ENCODE measurements at regions not wholly inside any gene's neighbourhood (a gene's known extent, or its start where the extent isn't known, plus 50 kb on each side); places are given as distances from the start of the nearest gene placed in this dataset.

- no peaks in the 10 kb centered on the region for H3K79me2 ChIP-seq (ENCODE audit: control insufficient read depth in 1 of 2, insufficient read depth in 2 of 2, low read length in 2 of 2)
- H2BK12ac ChIP-seq (ENCODE audit: low read depth, low read length): no peak overlapping the region
- no peak overlapping the region for H3K56ac ChIP-seq (replicated peaks; ENCODE audit: insufficient read length, low read depth, low read length)
- no peaks in the 10 kb centered on the region for H3K36me3 ChIP-seq (ENCODE audit: control insufficient read depth in 2 of 4, insufficient read depth in 4 of 4, low read length in 3 of 4)
- ChIA-PET POLR2A (ENCODE audit: partially characterized antibody) (no interaction called here), CTCF (ENCODE audit: partially characterized antibody) (interaction anchor here (0.5 to 2.6 kb wide), 8 partner anchors 9 to 251 kb away, joined by 3 to 15 read pairs (median 3); partner anchors contain the start of gene IL6)
- H2BK15ac ChIP-seq (ENCODE audit: low read length): no peak overlapping the region
- H2AFZ ChIP-seq (ENCODE audit: low read length): no peak overlapping the region
- no peak overlapping the region for H2AK5ac ChIP-seq (ENCODE audit: low read depth, low read length)
- H4K8ac ChIP-seq (ENCODE audit: extremely low read depth, insufficient read depth, low read length): no peak overlapping the region
- H2BK5ac ChIP-seq (ENCODE audit: low read depth, low read length): no peak overlapping the region
- H4K5ac ChIP-seq (ENCODE audit: insufficient read length, low read depth, low read length): no peak overlapping the region
- H3K9me3 ChIP-seq (ENCODE audit: insufficient read depth in 2 of 2, low read depth in 1 of 2, low read length in 1 of 2): peaks cover under 1 to 4% of the 10 kb centered on the region in 2 experiments; a peak in 1 of 4 replicates
- no peak for DNase-seq (ENCODE audit: low read depth in 1 of 2, low spot score in 2 of 2)
- no peak overlapping the region for H4K91ac ChIP-seq (replicated peaks; ENCODE audit: insufficient read length, low read length)
- no peak overlapping the region for H2BK20ac ChIP-seq (ENCODE audit: low read length)
- no peak for FAIRE-seq
- 86% methylated on average over 5 of the region's 5 CpGs; no CpG with 5 or more reads in 1 of the 2 experiments for WGBS, 2 experiments (ENCODE audit: extremely low coverage in 1 of 2, insufficient coverage in 1 of 2, insufficient read length in 1 of 2, insufficient replicate concordance in 2 of 2, low coverage in 1 of 2, low lambda C conversion rate in 2 of 2, missing lambda C conversion rate in 1 of 2)
- no peak overlapping the region for H3K9ac ChIP-seq (replicated peaks in 1 of 4; ENCODE audit: extremely low read depth in 1 of 4, low read depth in 3 of 4, low read length in 3 of 4)
- H3K27ac ChIP-seq (ENCODE audit: low read depth, low read length): no peak overlapping the region
- H3K4ac ChIP-seq (replicated peaks; ENCODE audit: insufficient read length, low read depth, low read length): no peak overlapping the region
- H3K27me3 ChIP-seq (replicated peaks in 1 of 4; ENCODE audit: control insufficient read depth in 3 of 4, extremely low read depth in 1 of 4, insufficient read depth in 3 of 4, low read length in 3 of 4): no peaks in the 10 kb centered on the region
- H3K23ac ChIP-seq (ENCODE audit: insufficient read length): no peak overlapping the region
- H3K79me1 ChIP-seq (ENCODE audit: low read depth, low read length): no peaks in the 10 kb centered on the region
- no peak overlapping the region for H3K4me3 ChIP-seq (ENCODE audit: extremely low read depth in 1 of 4, insufficient read depth in 2 of 4, low read depth in 3 of 4, low read length in 4 of 4)
- H3K4me2 ChIP-seq (ENCODE audit: insufficient read depth in 1 of 2, low read depth in 2 of 2, low read length in 2 of 2): no peak overlapping the region
- H3K4me1 ChIP-seq (replicated peaks in 1 of 4; ENCODE audit: control insufficient read depth in 3 of 4, insufficient read depth in 4 of 4, low read length in 3 of 4): peaks cover 0 to 3% (median 0%) of the 10 kb centered on the region in 4 experiments; a peak in 1 of 7 replicates
- H3K18ac ChIP-seq (ENCODE audit: extremely low read depth, low read length): no peak overlapping the region
- H2BK120ac ChIP-seq (replicated peaks; ENCODE audit: low read depth, low read length): no peak overlapping the region
- H3K14ac ChIP-seq (ENCODE audit: insufficient read length): no peak overlapping the region
- H4K20me1 ChIP-seq (replicated peaks in 1 of 2; ENCODE audit: control insufficient read depth in 1 of 2, insufficient read depth in 2 of 2, low read length in 2 of 2): no peaks in the 10 kb centered on the region
- no peaks in the 10 kb centered on the region for H3K23me2 ChIP-seq (ENCODE audit: low read depth, low read length)
- no peak for TF ChIP-seq CEBPB (IDR thresholded peaks at IDR 0.05; ENCODE audit: low read depth, low read length)
- no peak for TF ChIP-seq SIRT6 (IDR thresholded peaks at IDR 0.05; ENCODE audit: low read length)
- TF ChIP-seq, protein P1, sequence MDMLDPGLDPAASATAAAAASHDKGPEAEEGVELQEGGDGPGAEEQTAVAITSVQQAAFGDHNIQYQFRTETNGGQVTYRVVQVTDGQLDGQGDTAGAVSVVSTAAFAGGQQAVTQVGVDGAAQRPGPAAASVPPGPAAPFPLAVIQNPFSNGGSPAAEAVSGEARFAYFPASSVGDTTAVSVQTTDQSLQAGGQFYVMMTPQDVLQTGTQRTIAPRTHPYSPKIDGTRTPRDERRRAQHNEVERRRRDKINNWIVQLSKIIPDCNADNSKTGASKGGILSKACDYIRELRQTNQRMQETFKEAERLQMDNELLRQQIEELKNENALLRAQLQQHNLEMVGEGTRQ (IDR thresholded peaks at IDR 0.05; ENCODE audit: low read length): no peak
- no peak for TF ChIP-seq CHD1 (IDR thresholded peaks at IDR 0.05; ENCODE audit: low read depth, low read length)
- no peak for TF ChIP-seq SAP30 (IDR thresholded peaks at IDR 0.05; ENCODE audit: insufficient read depth, insufficient replicate concordance, low read length)
- TF ChIP-seq HDAC6 (IDR thresholded peaks at IDR 0.05; ENCODE audit: low read depth, low read length): no peak
These were observed 75.3 kb upstream of the IL6 start for GRCh38 chr7:22651534-22652243.
